Activated T-helper 17 cell treated with anti-CD3 and anti-CD28 coated beads, Interleukin-2, amount 50 U/mL, for 72 hours (primary cell): ENCODE measurements at regions not wholly inside any gene's neighbourhood (a gene's known extent, or its start where the extent isn't known, plus 50 kb on each side); places are given as distances from the start of the nearest gene placed in this dataset.
"Not testable (repeated sequence)": the region's sequence is repeated elsewhere in the genome, so short reads cannot be mapped to it uniquely, and the experiment has no call there.

ENCODE experiments used
- ATAC-seq: fragments of 150-1000 bp; cut with Tn5 transposase; replicated peaks from 2 replicates; pipeline ENCODE4 v1.10.0; 2021; ENCODE audit warnings: mild to moderate bottlenecking, moderate library complexity
- H3K27ac Mint-ChIP-seq: one replicate; pipeline ENCODE4 v1.8.0; 2022; ENCODE audit warnings: mixed read lengths
- H3K27me3 Mint-ChIP-seq: one replicate; pipeline ENCODE4 v1.8.0; 2022; ENCODE audit warnings: mixed read lengths
- H3K36me3 Mint-ChIP-seq: one replicate; pipeline ENCODE4 v1.8.0; 2022; ENCODE audit warnings: low read depth, mild to moderate bottlenecking, mixed read lengths
- H3K4me1 Mint-ChIP-seq: one replicate; pipeline ENCODE4 v1.8.0; 2022; ENCODE audit warnings: mixed read lengths
- H3K4me3 Mint-ChIP-seq: one replicate; pipeline ENCODE4 v1.8.0; 2022; ENCODE audit warnings: mild to moderate bottlenecking, mixed read lengths
- H3K9me3 Mint-ChIP-seq: one replicate; pipeline ENCODE4 v1.8.0; 2022; ENCODE audit warnings: mixed read lengths

GRCh38 chr5:130796032-130796431, 369.0 kb downstream of the HINT1 start:
- H3K4me3 Mint-ChIP-seq, result no peak overlapping the region
- H3K27ac Mint-ChIP-seq, result no peak overlapping the region
- H3K27me3 Mint-ChIP-seq, result peaks cover 8% of the 10 kb centered on the region
- no peaks in the 10 kb centered on the region for H3K36me3 Mint-ChIP-seq
- H3K9me3 Mint-ChIP-seq, result peaks cover 11% of the 10 kb centered on the region
- no peaks in the 10 kb centered on the region for H3K4me1 Mint-ChIP-seq
- no peak for ATAC-seq

GRCh38 chr5:130795037-130795436, 370.0 kb downstream of the HINT1 start:
- peaks cover 9% of the 10 kb centered on the region for H3K9me3 Mint-ChIP-seq
- peaks cover 8% of the 10 kb centered on the region for H3K27me3 Mint-ChIP-seq
- no peaks in the 10 kb centered on the region for H3K36me3 Mint-ChIP-seq
- H3K27ac Mint-ChIP-seq, result no peak overlapping the region
- no peak for ATAC-seq
- no peaks in the 10 kb centered on the region for H3K4me1 Mint-ChIP-seq
- no peak overlapping the region for H3K4me3 Mint-ChIP-seq

GRCh38 chr5:130777794-130778193, 387.3 kb downstream of the HINT1 start:
- H3K4me3 Mint-ChIP-seq, result no peak overlapping the region
- H3K4me1 Mint-ChIP-seq, result no peaks in the 10 kb centered on the region
- no peak for ATAC-seq
- H3K36me3 Mint-ChIP-seq, result no peaks in the 10 kb centered on the region
- no peak overlapping the region for H3K27ac Mint-ChIP-seq
- peaks cover 16% of the 10 kb centered on the region for H3K27me3 Mint-ChIP-seq
- H3K9me3 Mint-ChIP-seq, result no peaks in the 10 kb centered on the region

GRCh38 chr5:130773813-130774212, 391.2 kb downstream of the HINT1 start:
- ATAC-seq, result no peak
- no peak overlapping the region for H3K4me3 Mint-ChIP-seq
- peaks cover 17% of the 10 kb centered on the region for H3K27me3 Mint-ChIP-seq
- no peak overlapping the region for H3K27ac Mint-ChIP-seq
- H3K4me1 Mint-ChIP-seq, result no peaks in the 10 kb centered on the region
- H3K9me3 Mint-ChIP-seq, result no peaks in the 10 kb centered on the region
- H3K36me3 Mint-ChIP-seq, result no peaks in the 10 kb centered on the region

- Mint-ChIP-seq H3K9me3 (no peaks in the 10 kb centered on the region), H3K4me1 (no peaks in the 10 kb centered on the region), H3K27me3 (peaks cover 7% of the 10 kb centered on the region), H3K36me3 (no peaks in the 10 kb centered on the region), H3K27ac (no peak overlapping the region), H3K4me3 (no peak overlapping the region)
- ATAC-seq, result no peak
Observed at GRCh38 chr5:130762031-130762430, 403.0 kb downstream of the HINT1 start.

- Mint-ChIP-seq H3K27ac (no peak overlapping the region), H3K9me3 (no peaks in the 10 kb centered on the region), H3K4me3 (no peak overlapping the region), H3K36me3 (no peaks in the 10 kb centered on the region), H3K4me1 (no peaks in the 10 kb centered on the region), H3K27me3 (no peaks in the 10 kb centered on the region)
- no peak for ATAC-seq
Observed at GRCh38 chr5:130759061-130759460, 406.0 kb downstream of the HINT1 start.

GRCh38 chr5:130747556-130747955, 417.5 kb downstream of the HINT1 start:
- Mint-ChIP-seq H3K27me3 (peaks cover 10% of the 10 kb centered on the region), H3K4me1 (no peaks in the 10 kb centered on the region), H3K9me3 (peaks cover 5% of the 10 kb centered on the region), H3K4me3 (no peak overlapping the region), H3K36me3 (no peaks in the 10 kb centered on the region), H3K27ac (no peak overlapping the region)
- ATAC-seq, result no peak

- H3K27ac Mint-ChIP-seq, H3K9me3 Mint-ChIP-seq, H3K4me3 Mint-ChIP-seq, H3K4me1 Mint-ChIP-seq, ATAC-seq, H3K36me3 Mint-ChIP-seq: not testable (repeated sequence)
- peaks cover 10% of the 10 kb centered on the region for H3K27me3 Mint-ChIP-seq
Observed at GRCh38 chr5:130746641-130747040, 418.4 kb downstream of the HINT1 start.

- Mint-ChIP-seq H3K36me3 (no peaks in the 10 kb centered on the region), H3K4me3 (no peak overlapping the region), H3K4me1 (no peaks in the 10 kb centered on the region), H3K27me3 (peaks cover 10% of the 10 kb centered on the region), H3K27ac (no peak overlapping the region), H3K9me3 (peaks cover 5% of the 10 kb centered on the region)
- no peak for ATAC-seq
Observed at GRCh38 chr5:130743092-130743491, 422.0 kb downstream of the HINT1 start.

GRCh38 chr5:130740047-130740569, 424.9 kb downstream of the HINT1 start:
- Mint-ChIP-seq H3K4me3 (no peak overlapping the region), H3K36me3 (no peaks in the 10 kb centered on the region), H3K27ac (no peak overlapping the region), H3K4me1 (no peaks in the 10 kb centered on the region), H3K27me3 (peaks cover 1% of the 10 kb centered on the region), H3K9me3 (no peaks in the 10 kb centered on the region)
- ATAC-seq, result no peak

- Mint-ChIP-seq H3K36me3 (no peaks in the 10 kb centered on the region), H3K27ac (no peak overlapping the region), H3K4me3 (no peak overlapping the region), H3K27me3 (peaks cover 4% of the 10 kb centered on the region), H3K4me1 (no peaks in the 10 kb centered on the region), H3K9me3 (peaks cover 9% of the 10 kb centered on the region)
- ATAC-seq, result no peak
Observed at GRCh38 chr5:130731839-130732238, 433.2 kb downstream of the HINT1 start.

GRCh38 chr5:130729541-130729940, 435.5 kb downstream of the HINT1 start:
- Mint-ChIP-seq H3K4me3 (no peak overlapping the region), H3K27me3 (peaks cover 6% of the 10 kb centered on the region), H3K4me1 (no peaks in the 10 kb centered on the region), H3K27ac (no peak overlapping the region), H3K9me3 (peaks cover 9% of the 10 kb centered on the region), H3K36me3 (no peaks in the 10 kb centered on the region)
- ATAC-seq, result no peak

GRCh38 chr5:130727830-130728229, 437.2 kb downstream of the HINT1 start:
- peaks cover 10% of the 10 kb centered on the region for H3K27me3 Mint-ChIP-seq
- no peak overlapping the region for H3K4me3 Mint-ChIP-seq
- H3K4me1 Mint-ChIP-seq, result no peaks in the 10 kb centered on the region
- no peaks in the 10 kb centered on the region for H3K36me3 Mint-ChIP-seq
- ATAC-seq, result no peak
- peaks cover 9% of the 10 kb centered on the region for H3K9me3 Mint-ChIP-seq
- H3K27ac Mint-ChIP-seq, result no peak overlapping the region

GRCh38 chr5:130724658-130725057, 440.4 kb downstream of the HINT1 start:
- H3K4me1 Mint-ChIP-seq, result no peaks in the 10 kb centered on the region
- H3K27me3 Mint-ChIP-seq, result peaks cover 7% of the 10 kb centered on the region
- H3K9me3 Mint-ChIP-seq, result no peaks in the 10 kb centered on the region
- no peaks in the 10 kb centered on the region for H3K36me3 Mint-ChIP-seq
- ATAC-seq, result no peak
- no peak overlapping the region for H3K4me3 Mint-ChIP-seq
- no peak overlapping the region for H3K27ac Mint-ChIP-seq

- Mint-ChIP-seq H3K9me3 (no peaks in the 10 kb centered on the region), H3K27me3 (peaks cover 13% of the 10 kb centered on the region), H3K27ac (no peak overlapping the region), H3K4me3 (no peak overlapping the region), H3K36me3 (no peaks in the 10 kb centered on the region), H3K4me1 (no peaks in the 10 kb centered on the region)
- ATAC-seq, result no peak
Observed at GRCh38 chr5:130720355-130720754, 444.7 kb downstream of the HINT1 start.

GRCh38 chr5:130715541-130715940, 449.5 kb downstream of the HINT1 start:
- H3K36me3 Mint-ChIP-seq, result no peaks in the 10 kb centered on the region
- no peaks in the 10 kb centered on the region for H3K4me1 Mint-ChIP-seq
- no peaks in the 10 kb centered on the region for H3K9me3 Mint-ChIP-seq
- H3K27me3 Mint-ChIP-seq, result peaks cover 21% of the 10 kb centered on the region
- no peak for ATAC-seq
- H3K27ac Mint-ChIP-seq, result no peak overlapping the region
- H3K4me3 Mint-ChIP-seq, result no peak overlapping the region
